ENCODE measurements at regions not wholly inside any gene's neighbourhood (a gene's known extent, or its start where the extent isn't known, plus 50 kb on each side); places are given as distances from the start of the nearest gene placed in this dataset.

DNA sequence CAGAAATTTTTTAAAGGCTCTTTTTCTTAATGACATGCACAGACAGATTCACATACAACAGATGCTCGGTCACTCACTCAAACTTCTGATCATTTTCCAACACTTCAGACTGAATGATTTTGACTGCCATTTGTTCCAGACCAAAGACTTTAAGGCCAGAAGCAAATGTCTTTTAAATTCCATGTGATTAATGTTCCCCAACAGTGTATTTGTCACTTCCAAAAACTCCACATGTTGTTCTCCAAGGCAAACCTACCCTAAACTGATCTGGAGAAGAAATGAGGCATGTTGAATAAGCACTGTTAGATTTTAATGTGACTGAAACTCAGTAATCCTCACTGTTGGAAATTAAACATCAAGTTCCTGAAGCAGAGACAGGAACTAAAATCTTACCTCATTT is 366.7 kb downstream of the GABRG2 start:
- no peaks in the 10 kb centered on the region for H3K9me3 ChIP-seq (ENCODE audit: control insufficient read depth, insufficient read depth, low read depth, low read length)
- TF ChIP-seq, protein P1, sequence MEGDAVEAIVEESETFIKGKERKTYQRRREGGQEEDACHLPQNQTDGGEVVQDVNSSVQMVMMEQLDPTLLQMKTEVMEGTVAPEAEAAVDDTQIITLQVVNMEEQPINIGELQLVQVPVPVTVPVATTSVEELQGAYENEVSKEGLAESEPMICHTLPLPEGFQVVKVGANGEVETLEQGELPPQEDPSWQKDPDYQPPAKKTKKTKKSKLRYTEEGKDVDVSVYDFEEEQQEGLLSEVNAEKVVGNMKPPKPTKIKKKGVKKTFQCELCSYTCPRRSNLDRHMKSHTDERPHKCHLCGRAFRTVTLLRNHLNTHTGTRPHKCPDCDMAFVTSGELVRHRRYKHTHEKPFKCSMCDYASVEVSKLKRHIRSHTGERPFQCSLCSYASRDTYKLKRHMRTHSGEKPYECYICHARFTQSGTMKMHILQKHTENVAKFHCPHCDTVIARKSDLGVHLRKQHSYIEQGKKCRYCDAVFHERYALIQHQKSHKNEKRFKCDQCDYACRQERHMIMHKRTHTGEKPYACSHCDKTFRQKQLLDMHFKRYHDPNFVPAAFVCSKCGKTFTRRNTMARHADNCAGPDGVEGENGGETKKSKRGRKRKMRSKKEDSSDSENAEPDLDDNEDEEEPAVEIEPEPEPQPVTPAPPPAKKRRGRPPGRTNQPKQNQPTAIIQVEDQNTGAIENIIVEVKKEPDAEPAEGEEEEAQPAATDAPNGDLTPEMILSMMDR (conservative IDR thresholded peaks at IDR 0.05 in 1 of 2, IDR thresholded peaks at IDR 0.05 in 1 of 2; ENCODE audit: low read depth in 1 of 2, low read length in 2 of 2) = no peak
- no peak for TF ChIP-seq EZH2 (IDR thresholded peaks at IDR 0.05; ENCODE audit: low read length, missing control alignments)
- no peak overlapping the region for H3K4me2 ChIP-seq (ENCODE audit: extremely low read depth, insufficient read depth, low read length)
- no peaks in the 10 kb centered on the region for H3K27me3 ChIP-seq (ENCODE audit: control insufficient read depth, insufficient read depth, low read length)
- no peak overlapping the region for H3K9ac ChIP-seq (ENCODE audit: insufficient read depth, low read length)
- no peak for DNase-seq (ENCODE audit: low read depth in 2 of 2)
- no peaks in the 10 kb centered on the region for H3K79me2 ChIP-seq (ENCODE audit: control insufficient read depth, insufficient read depth, low read length)
- H2AFZ ChIP-seq (ENCODE audit: low read length) = no peak overlapping the region
- no peaks in the 10 kb centered on the region for H4K20me1 ChIP-seq (ENCODE audit: control insufficient read depth, extremely low read depth, insufficient read depth, low read length)
- no peaks in the 10 kb centered on the region for H3K36me3 ChIP-seq (ENCODE audit: control insufficient read depth, insufficient read depth, low read length)
- H3K4me1 ChIP-seq (ENCODE audit: control insufficient read depth, extremely low read depth, insufficient read depth, low read length) = no peaks in the 10 kb centered on the region
- H3K4me3 ChIP-seq (replicated peaks in 1 of 4; ENCODE audit: control extremely low read depth in 1 of 4, insufficient read depth in 1 of 4, low read depth in 3 of 4, low read length in 4 of 4) = no peak overlapping the region
- no peak overlapping the region for H3K27ac ChIP-seq (ENCODE audit: insufficient read depth, low read length)

DNA sequence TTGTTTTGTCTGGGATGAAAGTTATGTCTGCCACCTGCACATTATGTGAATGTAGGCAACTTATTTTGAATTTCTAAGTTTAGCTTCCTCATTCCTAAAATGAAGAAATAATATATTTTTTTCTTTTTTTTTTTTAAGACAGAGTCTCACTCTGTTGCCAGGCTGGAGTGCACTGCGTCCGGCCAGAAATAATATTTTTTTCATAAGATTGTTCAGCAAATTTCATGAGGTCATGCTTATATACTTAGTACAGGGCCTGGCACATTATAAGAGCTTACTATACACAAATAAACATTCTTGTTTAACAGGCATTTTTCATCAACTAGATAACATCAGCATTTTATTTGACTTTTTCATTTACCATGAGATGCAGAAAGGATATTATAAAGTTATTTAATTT is 368.5 kb downstream of the GABRG2 start:
- H3K9me3 ChIP-seq (ENCODE audit: control insufficient read depth, insufficient read depth, low read depth, low read length) = no peaks in the 10 kb centered on the region
- no peaks in the 10 kb centered on the region for H3K4me1 ChIP-seq (ENCODE audit: control insufficient read depth, extremely low read depth, insufficient read depth, low read length)
- no peak overlapping the region for H3K9ac ChIP-seq (ENCODE audit: insufficient read depth, low read length)
- H3K79me2 ChIP-seq (ENCODE audit: control insufficient read depth, insufficient read depth, low read length) = no peaks in the 10 kb centered on the region
- no peak for TF ChIP-seq EZH2 (IDR thresholded peaks at IDR 0.05; ENCODE audit: low read length, missing control alignments)
- TF ChIP-seq, protein P1 (conservative IDR thresholded peaks at IDR 0.05 in 1 of 2, IDR thresholded peaks at IDR 0.05 in 1 of 2; ENCODE audit: low read depth in 1 of 2, low read length in 2 of 2) = no peak
- H3K27me3 ChIP-seq (ENCODE audit: control insufficient read depth, insufficient read depth, low read length) = no peaks in the 10 kb centered on the region
- H4K20me1 ChIP-seq (ENCODE audit: control insufficient read depth, extremely low read depth, insufficient read depth, low read length) = no peaks in the 10 kb centered on the region
- H3K36me3 ChIP-seq (ENCODE audit: control insufficient read depth, insufficient read depth, low read length) = no peaks in the 10 kb centered on the region
- no peak for DNase-seq (ENCODE audit: low read depth in 2 of 2)
- H3K4me3 ChIP-seq (replicated peaks in 1 of 4; ENCODE audit: control extremely low read depth in 1 of 4, insufficient read depth in 1 of 4, low read depth in 3 of 4, low read length in 4 of 4) = no peak overlapping the region
- no peak overlapping the region for H3K27ac ChIP-seq (ENCODE audit: insufficient read depth, low read length)
- H3K4me2 ChIP-seq (ENCODE audit: extremely low read depth, insufficient read depth, low read length) = no peak overlapping the region
- H2AFZ ChIP-seq (ENCODE audit: low read length) = no peak overlapping the region

GRCh38 chr5:162444129-162444762 is 376.7 kb downstream of the GABRG2 start:
- Histone ChIP-seq H3K27ac (ENCODE audit: insufficient read depth, low read length) (no peak overlapping the region), H3K4me3 (replicated peaks in 1 of 4; ENCODE audit: control extremely low read depth in 1 of 4, insufficient read depth in 1 of 4, low read depth in 3 of 4, low read length in 4 of 4) (no peak overlapping the region), H3K4me1 (ENCODE audit: control insufficient read depth, extremely low read depth, insufficient read depth, low read length) (no peaks in the 10 kb centered on the region), H3K9ac (ENCODE audit: insufficient read depth, low read length) (no peak overlapping the region), H4K20me1 (ENCODE audit: control insufficient read depth, extremely low read depth, insufficient read depth, low read length) (no peaks in the 10 kb centered on the region), H3K27me3 (ENCODE audit: control insufficient read depth, insufficient read depth, low read length) (no peaks in the 10 kb centered on the region), H3K36me3 (ENCODE audit: control insufficient read depth, insufficient read depth, low read length) (no peaks in the 10 kb centered on the region), H3K9me3 (ENCODE audit: control insufficient read depth, insufficient read depth, low read depth, low read length) (no peaks in the 10 kb centered on the region), H3K79me2 (ENCODE audit: control insufficient read depth, insufficient read depth, low read length) (no peaks in the 10 kb centered on the region), H2AFZ (ENCODE audit: low read length) (no peak overlapping the region), H3K4me2 (ENCODE audit: extremely low read depth, insufficient read depth, low read length) (no peak overlapping the region)
- no peak for DNase-seq (ENCODE audit: low read depth in 2 of 2)
- no peak for TF ChIP-seq EZH2 (IDR thresholded peaks at IDR 0.05; ENCODE audit: low read length, missing control alignments)
- TF ChIP-seq, protein P1 (conservative IDR thresholded peaks at IDR 0.05 in 1 of 2, IDR thresholded peaks at IDR 0.05 in 1 of 2; ENCODE audit: low read depth in 1 of 2, low read length in 2 of 2) = no peak
